OCI-LY3 (cell line): ENCODE measurements at regions not wholly inside any gene's neighbourhood (a gene's known extent, or its start where the extent isn't known, plus 50 kb on each side); places are given as distances from the start of the nearest gene placed in this dataset.

Experiments
- H2AFZ ChIP-seq: fragments of 200-600, 300-600 bp; shearing (Covaris generic); 2 replicates; pipeline ENCODE4 v1.6.0; 2014; ENCODE audit warnings: antibody characterized with exemption, low read depth, low read length
- H3K27ac ChIP-seq: fragments of 200-600, 300-600 bp; sonication (generic); 2 replicates; pipeline ENCODE4 v1.5.1; 2014; ENCODE audit warnings: mild to moderate bottlenecking, low read length, moderate library complexity, mixed read lengths
- H3K27me3 ChIP-seq: fragments of 200-600, 300-600 bp; sonication (generic); 2 replicates; pipeline ENCODE4 v1.6.1; 2014; ENCODE audit warnings: low read depth, low read length, mixed read lengths
- H3K36me3 ChIP-seq: fragments of 200-600, 300-600 bp; sonication (generic); replicated peaks from 2 replicates; pipeline ENCODE3; 2014; ENCODE audit warnings: low read depth, low read length, mixed read lengths
- H3K4me1 ChIP-seq: fragments of 300-600, 200-600 bp; sonication (generic); 2 replicates; pipeline ENCODE4 v1.6.1; 2014; ENCODE audit warnings: low read length, mixed read lengths
- H3K4me2 ChIP-seq: fragments of 200-600, 300-600 bp; sonication (generic); 2 replicates; pipeline ENCODE4 v1.6.1; 2014; ENCODE audit warnings: low read length, mixed read lengths
- H3K4me3 ChIP-seq: fragments of 300-600, 200-600 bp; sonication (generic); 2 replicates; pipeline ENCODE4 v1.5.1; 2014; ENCODE audit warnings: antibody characterized with exemption, mild to moderate bottlenecking, low read length, moderate library complexity
- H3K79me2 ChIP-seq: fragments of 300-600, 200-600 bp; shearing (Covaris generic); 2 replicates; pipeline ENCODE4 v1.6.1; 2014; ENCODE audit warnings: mild to moderate bottlenecking, low read length, mixed read lengths
- H3K9ac ChIP-seq: fragments of 300-600, 200-600 bp; shearing (Covaris generic); 2 replicates; pipeline ENCODE4 v1.6.0; 2014; ENCODE audit warnings: mild to moderate bottlenecking, low read length, moderate library complexity
- H3K9me3 ChIP-seq: fragments of 200-600, 300-600 bp; shearing (Covaris generic); 2 replicates; pipeline ENCODE4 v1.6.1; 2014; ENCODE audit warnings: low read length, mixed read lengths; ENCODE audit not compliant: insufficient read depth
- H4K20me1 ChIP-seq: fragments of 200-600, 300-600 bp; sonication (generic); 2 replicates; pipeline ENCODE4 v1.6.1; 2016; ENCODE audit warnings: low read length, mixed read lengths; ENCODE audit not compliant: insufficient read depth
- EZH2phosphoT487 ChIP-seq: fragments of 200-600 bp; shearing (Covaris generic); IDR thresholded peaks from 2 replicates; pipeline ENCODE4 v1.6.1; 2018; ENCODE audit warnings: antibody characterized with exemption, mixed run types, low read depth
- TF ChIP-seq, protein P1 (sequence below): fragments of 200-600, 300-600 bp; sonication (generic); IDR thresholded peaks from 2 replicates; pipeline ENCODE4 v1.5.1; 2014; ENCODE audit warnings: antibody characterized with exemption, low read length, low read depth

GRCh38 chr10:44792119-44792775 is 118.9 kb upstream of the TMEM72 start:
- no peaks in the 10 kb centered on the region for H3K4me1 ChIP-seq
- H3K79me2 ChIP-seq = no peaks in the 10 kb centered on the region
- H4K20me1 ChIP-seq = no peaks in the 10 kb centered on the region
- H2AFZ ChIP-seq = no peak overlapping the region
- no peaks in the 10 kb centered on the region for H3K36me3 ChIP-seq
- no peak overlapping the region for H3K9ac ChIP-seq
- TF ChIP-seq, protein P1, sequence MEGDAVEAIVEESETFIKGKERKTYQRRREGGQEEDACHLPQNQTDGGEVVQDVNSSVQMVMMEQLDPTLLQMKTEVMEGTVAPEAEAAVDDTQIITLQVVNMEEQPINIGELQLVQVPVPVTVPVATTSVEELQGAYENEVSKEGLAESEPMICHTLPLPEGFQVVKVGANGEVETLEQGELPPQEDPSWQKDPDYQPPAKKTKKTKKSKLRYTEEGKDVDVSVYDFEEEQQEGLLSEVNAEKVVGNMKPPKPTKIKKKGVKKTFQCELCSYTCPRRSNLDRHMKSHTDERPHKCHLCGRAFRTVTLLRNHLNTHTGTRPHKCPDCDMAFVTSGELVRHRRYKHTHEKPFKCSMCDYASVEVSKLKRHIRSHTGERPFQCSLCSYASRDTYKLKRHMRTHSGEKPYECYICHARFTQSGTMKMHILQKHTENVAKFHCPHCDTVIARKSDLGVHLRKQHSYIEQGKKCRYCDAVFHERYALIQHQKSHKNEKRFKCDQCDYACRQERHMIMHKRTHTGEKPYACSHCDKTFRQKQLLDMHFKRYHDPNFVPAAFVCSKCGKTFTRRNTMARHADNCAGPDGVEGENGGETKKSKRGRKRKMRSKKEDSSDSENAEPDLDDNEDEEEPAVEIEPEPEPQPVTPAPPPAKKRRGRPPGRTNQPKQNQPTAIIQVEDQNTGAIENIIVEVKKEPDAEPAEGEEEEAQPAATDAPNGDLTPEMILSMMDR = no peak
- TF ChIP-seq EZH2phosphoT487 = no peak
- H3K27ac ChIP-seq = no peak overlapping the region
- no peaks in the 10 kb centered on the region for H3K9me3 ChIP-seq
- no peak overlapping the region for H3K4me2 ChIP-seq
- 0 out of 2 replicates have a peak, but pooled peaks cover 5% of the 10 kb centered on the region for H3K27me3 ChIP-seq
- no peak overlapping the region for H3K4me3 ChIP-seq

DNA sequence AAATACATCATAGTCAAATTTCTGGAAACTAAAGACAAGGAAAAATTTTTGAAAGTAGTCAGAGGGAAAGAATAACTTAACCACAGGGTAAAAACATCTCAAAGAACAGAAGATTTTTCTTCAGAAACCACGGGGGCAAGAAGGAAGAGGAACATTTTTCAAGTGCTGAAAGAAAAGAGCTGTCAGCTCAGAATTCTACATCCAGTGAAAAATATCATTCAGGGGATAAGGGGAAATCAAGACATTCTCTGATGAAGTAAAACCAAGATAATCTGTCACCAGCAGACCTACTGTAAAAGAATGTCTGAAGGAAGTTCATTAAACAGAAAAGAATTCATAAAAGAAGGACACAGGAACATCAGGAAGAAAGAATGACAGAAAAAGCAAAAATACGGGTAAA is 111.2 kb upstream of the TMEM72 start:
- Histone ChIP-seq H3K4me2 (no peak overlapping the region), H3K4me1 (no peaks in the 10 kb centered on the region), H3K36me3 (no peaks in the 10 kb centered on the region), H3K27ac (no peak overlapping the region), H3K27me3 (peaks cover 2% of the 10 kb centered on the region; the same call in 1 of the 2 replicates), H3K9ac (no peak overlapping the region), H3K79me2 (no peaks in the 10 kb centered on the region), H2AFZ (no peak overlapping the region), H3K9me3 (no peaks in the 10 kb centered on the region), H3K4me3 (no peak overlapping the region), H4K20me1 (no peaks in the 10 kb centered on the region)
- TF ChIP-seq EZH2phosphoT487 = no peak
- TF ChIP-seq, protein P1 = no peak

DNA sequence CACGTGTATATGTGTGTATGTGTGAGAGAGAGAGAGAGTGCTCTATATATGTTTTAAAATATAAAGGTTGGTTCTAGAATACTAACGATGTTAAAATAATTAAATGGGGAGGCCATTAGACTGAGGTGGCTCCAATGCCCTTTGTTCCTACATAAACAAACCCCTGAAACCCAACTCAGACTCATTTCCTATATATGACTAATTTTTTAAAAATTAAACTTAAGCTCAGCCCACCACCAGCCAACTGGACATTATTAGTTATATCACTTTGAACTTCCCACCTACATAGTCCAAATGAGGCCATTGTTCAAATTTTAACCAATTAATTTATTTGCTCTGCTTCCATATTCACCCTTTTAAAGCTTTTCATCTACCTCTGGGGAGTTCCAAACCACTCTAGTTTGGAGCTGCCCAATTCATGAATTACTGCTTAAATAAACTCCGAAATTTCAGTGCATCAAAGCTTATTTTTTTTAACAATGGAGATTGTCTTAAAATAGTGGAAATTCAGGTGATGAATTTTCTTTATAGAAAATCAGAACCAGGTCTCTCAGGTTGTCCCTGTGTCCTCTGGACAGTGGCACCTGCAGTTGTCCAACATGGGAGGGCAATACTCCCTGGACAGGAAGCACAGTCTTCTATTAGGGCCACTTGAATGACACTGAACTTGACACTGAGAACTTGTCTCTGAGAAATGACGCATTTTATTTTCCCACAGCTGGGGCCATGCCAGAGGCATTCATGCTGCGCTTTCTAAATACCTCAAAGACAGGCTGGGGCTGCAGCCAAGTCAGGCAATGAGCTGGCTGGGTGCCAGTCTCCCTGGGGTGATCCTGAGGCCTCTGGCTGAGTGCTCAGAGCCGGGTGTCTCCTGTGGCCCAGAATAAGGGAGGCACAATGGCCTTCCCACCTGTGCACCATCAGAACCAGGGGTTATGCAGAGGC is 109.5 kb upstream of the TMEM72 start:
- no peak overlapping the region for H2AFZ ChIP-seq
- no peak overlapping the region for H3K4me2 ChIP-seq
- H3K79me2 ChIP-seq = no peaks in the 10 kb centered on the region
- no peaks in the 10 kb centered on the region for H3K36me3 ChIP-seq
- peaks cover 2% of the 10 kb centered on the region; the same call in 1 of the 2 replicates for H3K27me3 ChIP-seq
- H3K27ac ChIP-seq = no peak overlapping the region
- TF ChIP-seq EZH2phosphoT487 = no peak
- TF ChIP-seq, protein P1 = no peak
- H3K4me3 ChIP-seq = no peak overlapping the region
- H3K9me3 ChIP-seq = no peaks in the 10 kb centered on the region
- no peaks in the 10 kb centered on the region for H4K20me1 ChIP-seq
- H3K4me1 ChIP-seq = no peaks in the 10 kb centered on the region
- H3K9ac ChIP-seq = no peak overlapping the region

- H3K36me3 ChIP-seq = no peaks in the 10 kb centered on the region
- H4K20me1 ChIP-seq = no peaks in the 10 kb centered on the region
- no peaks in the 10 kb centered on the region for H3K79me2 ChIP-seq
- H3K4me1 ChIP-seq = no peaks in the 10 kb centered on the region
- no peak overlapping the region for H3K9ac ChIP-seq
- no peak overlapping the region for H3K4me3 ChIP-seq
- no peak overlapping the region for H3K4me2 ChIP-seq
- H3K27me3 ChIP-seq = peaks cover under 1% of the 10 kb centered on the region; the same call in 1 of the 2 replicates
- H2AFZ ChIP-seq = no peak overlapping the region
- no peak overlapping the region for H3K27ac ChIP-seq
- TF ChIP-seq, protein P1 = no peak
- TF ChIP-seq EZH2phosphoT487 = no peak
- H3K9me3 ChIP-seq = no peaks in the 10 kb centered on the region
These were observed 107.3 kb upstream of the TMEM72 start for GRCh38 chr10:44803862-44804261.
